HG02610 (cell line): ENCODE measurements at regions not wholly inside any gene's neighbourhood (a gene's known extent, or its start where the extent isn't known, plus 50 kb on each side); places are given as distances from the start of the nearest gene placed in this dataset.
"Not testable (repeated sequence)": the region's sequence is repeated elsewhere in the genome, so short reads cannot be mapped to it uniquely, and the experiment has no call there.

ENCODE experiments used
- ATAC-seq: cut with Tn5 transposase; IDR thresholded peaks from one replicate; pipeline ENCODE4 v1.9.1; 2021; ENCODE audit warnings: mild to moderate bottlenecking, moderate library complexity; ENCODE audit not compliant: unreplicated experiment

DNA sequence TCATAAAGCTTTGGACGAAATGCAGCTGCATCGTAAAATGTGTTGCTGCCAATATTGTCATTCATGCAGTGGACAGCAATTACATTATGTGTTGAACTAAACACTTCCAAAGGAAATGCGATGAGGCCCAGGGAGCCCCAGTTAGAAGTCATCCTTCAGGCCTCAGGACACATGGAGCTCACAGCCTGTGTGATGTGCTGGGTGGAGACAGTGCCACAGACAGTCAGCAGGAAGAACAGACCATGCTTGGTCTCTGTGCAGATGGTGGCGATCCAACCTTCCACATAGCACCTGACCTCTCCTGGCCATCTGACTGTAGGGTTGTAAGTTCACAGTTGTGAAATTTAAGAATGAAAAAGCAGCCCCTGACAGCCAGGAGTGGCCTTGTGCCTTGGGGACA is 118.3 kb upstream of the ALKAL2 start:
- ATAC-seq: no peak

DNA sequence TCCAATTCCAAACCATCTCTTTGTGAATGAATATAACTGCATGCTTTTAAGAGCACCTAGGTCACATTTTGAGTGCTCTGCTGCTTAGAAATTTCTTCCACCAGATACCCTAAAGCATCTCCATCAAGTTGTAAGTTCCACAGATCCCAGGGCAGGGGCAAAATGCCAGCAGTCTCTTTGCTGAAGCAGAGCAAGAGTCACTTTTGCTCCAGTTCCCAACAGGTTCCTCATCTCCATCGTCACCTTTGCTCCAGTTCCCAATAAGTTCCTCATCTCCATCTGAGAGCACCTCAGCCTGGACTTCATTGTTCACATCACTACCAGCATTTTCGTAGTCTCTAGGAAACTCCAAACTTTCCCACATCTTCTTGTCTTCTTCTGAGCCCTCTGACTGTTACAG is 116.7 kb upstream of the ALKAL2 start:
- no peak for ATAC-seq

DNA sequence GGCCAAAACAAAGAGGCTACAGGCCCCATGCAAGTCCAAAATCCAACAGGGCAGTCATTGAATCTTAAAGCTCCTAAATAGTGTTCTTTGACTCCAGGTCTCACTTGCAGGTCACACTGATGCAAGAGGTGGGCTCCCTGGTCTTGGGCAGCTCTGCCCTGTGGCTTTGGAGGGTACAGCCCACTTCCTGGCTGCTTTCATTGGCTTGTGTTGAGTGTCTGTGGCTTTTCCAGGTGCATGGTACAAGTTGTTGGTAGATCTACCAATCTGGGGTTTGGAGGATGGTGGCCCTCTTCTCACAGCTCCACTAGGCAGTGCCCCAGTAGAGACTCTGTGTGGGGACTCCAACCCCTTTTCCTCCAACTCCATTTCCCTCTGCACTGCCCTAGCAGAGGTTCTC is 115.8 kb upstream of the ALKAL2 start:
- no peak for ATAC-seq

DNA sequence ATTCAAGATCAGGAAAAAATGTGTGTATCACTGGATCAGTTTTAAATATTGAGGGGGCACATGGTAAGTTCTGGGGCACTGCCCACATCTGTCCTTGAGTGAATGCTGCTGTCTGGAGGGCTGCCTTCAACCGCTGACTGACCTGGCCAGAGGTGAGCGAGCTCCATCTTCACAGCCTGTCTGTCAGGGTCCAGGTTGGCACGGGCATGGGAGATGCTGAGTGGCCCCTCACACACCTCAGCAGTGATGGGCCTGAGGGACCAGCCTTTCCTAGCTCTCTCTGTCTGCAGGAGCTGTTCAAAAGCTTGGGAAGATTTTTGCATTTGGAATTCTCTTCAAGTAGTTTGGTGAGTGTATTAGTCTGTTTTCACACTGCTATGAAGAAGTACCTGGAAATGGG is 114.8 kb upstream of the ALKAL2 start:
- no peak for ATAC-seq

DNA sequence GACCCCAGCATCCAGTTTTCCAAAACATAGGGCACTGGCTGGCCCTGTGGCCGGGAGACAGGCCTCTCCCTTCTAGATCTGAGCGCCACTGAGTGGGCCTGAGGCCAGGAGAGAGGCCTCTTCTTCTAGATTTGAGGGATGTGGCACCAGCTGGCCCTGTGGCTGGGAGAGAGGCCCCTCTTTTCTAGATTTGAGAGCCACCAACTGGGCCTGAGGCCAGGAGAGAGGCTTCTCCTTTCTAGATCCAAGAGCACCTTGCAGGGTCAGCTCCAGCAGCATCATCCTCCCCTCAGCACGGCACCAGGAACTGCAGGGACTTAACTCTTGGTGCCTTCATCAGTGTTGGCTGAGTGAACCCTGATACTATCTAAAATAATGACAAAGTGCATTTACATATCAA is 114.3 kb upstream of the ALKAL2 start:
- ATAC-seq: no peak

DNA sequence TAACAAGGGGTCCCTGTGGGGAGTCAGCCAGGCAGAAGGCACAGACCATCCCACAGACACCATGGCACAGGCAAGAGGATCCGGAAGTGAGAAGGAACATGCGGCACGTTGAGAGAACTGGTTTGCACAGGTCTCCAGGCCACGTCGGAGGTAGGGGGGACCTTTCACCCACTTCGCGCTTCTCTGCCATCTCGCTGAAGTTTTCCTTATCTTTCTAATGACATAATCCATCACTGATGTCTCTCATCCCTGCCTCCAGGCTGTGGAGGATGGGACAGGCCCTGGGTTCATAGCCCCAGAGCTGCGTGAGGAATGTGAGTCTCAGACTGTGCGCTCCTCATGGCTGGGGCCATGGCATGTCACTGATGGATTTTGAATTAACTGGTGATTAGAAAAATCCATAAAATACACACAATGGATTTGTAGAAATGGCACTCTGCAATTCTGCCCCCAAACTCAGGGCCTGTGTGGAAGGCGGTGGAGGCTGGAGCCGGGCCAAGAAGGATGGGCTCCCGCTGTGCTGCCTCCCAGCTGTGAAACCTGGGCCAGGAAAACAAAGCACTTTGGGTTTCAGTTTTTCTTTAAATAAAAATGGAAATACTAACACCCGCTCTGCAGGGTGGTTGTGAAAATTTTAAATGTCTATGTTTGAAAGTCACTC is 113.3 kb upstream of the ALKAL2 start:
- no peak for ATAC-seq

DNA sequence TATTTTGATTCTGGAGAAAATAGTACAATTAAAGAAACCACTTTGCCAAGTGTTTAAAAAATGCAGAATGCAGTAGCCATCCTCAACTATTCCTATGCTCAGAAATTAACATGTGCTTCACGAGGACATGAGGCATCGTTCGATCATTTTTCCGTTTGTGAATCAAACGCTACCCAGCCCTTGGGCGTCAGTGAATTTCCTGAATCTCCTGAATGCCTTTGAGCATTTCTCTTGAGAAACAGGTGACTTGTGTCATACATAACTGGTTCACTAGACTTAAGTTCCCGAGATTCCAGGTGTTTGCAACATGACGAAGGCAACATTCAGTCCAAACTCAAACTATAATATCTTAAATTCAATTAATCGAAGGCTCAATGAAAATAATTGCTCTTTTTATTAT is 110.0 kb upstream of the ALKAL2 start:
- ATAC-seq: no peak

DNA sequence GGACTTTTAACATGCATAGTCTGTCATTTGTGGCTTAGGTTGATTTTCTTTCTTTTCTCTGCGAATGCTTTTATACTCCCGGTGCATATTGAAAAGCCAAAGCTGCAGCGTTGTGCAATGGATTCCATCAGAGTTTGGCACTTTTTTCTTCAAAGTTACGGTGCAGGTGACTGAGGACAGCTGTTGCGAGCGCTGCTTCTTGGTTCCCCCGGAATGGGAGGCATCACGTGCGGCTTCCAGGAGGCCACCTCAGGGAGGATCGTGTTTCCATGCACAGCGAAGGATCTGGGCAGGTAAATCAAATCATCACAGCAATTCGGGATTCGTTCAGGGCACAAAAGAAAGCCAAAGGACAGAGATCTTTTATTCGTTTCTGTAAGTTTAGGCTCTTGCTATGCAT is 109.6 kb upstream of the ALKAL2 start:
- no peak for ATAC-seq

DNA sequence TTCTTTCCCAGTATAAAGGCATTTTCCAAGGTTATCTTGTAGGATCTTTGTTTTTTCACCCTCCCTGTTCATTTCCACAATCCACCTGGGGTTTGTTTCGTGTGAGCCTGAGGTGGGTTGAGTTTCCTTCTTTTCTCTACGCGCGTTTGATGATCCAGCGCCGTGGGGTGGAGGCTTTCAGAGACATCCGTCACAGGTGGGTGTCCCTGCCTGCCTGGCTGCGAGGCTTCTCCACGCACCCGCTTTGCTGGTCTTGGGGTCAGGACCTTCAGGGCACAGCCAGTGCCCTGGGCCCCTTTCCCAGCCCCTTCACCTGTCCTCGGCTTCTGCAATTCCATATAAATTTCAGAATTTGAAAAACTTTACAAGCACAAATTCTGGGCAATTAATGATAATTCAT is 109.0 kb upstream of the ALKAL2 start:
- no peak for ATAC-seq

DNA sequence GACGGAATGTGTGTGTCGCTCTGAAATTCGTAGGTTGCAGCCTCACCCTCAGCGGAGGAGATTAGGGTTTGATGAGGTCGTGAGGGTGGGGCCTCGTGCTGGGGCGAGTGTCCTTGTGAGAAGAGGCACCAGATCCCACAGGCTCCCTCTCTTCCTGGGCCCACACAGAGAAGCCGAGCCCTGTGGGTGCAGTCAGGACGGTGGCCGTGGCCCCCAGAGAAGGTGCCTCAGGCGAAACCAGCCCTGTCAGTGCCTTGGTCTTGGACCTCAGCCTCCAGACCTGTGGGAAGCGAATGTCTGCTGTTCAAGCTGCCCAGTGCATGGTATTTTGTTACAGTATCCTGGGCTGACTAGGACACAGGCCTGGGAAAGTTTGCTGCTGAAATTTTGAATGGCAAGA is 108.0 kb upstream of the ALKAL2 start:
- ATAC-seq: no peak

DNA sequence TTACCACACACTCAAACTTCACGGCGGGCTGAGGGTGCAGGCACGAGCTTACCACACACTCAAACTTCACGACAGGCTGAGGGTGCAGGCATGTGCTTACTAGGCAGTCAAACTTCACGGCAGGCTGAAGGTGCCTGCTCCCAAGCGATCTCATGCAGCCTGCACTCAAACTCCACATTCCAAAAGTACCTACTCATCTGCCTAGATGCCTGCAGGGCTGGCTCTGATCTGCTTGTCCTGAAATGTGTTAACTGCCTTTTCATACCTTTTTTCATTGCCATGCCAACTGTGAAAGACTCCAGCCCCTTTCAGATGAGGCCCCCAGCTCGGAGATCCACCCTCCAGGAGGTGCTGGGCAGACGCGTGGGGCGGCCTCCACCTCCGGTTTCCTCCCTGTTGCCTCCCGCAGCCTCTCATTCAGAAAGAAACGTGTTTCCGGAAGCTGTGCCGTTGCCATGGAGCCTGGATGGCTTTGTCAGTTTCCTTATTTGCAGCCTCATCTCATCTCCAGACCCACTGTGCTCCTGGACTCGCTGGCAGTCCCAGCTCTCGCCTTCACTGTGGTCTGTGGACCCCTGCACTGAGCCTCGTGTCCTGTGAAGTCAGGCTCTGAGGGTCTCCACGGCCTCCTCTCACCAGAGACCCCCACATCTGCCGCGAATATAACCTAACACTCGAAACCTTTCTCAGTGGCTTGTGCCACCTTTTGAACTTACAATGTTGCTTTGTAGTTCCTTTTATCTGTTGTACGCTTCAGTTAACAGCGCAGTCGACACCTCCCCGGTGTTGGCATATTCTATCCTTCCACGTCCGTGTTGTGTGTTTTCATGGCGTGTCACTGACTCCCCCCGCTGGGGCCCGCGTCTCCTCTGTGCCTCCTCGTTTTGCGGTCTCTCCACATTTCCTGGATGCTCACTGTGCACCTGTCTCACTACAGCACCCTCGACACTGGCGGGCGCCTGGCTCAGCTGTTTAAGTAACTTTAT is 106.1 kb upstream of the ALKAL2 start:
- peak; percentile 89 for ATAC-seq

DNA sequence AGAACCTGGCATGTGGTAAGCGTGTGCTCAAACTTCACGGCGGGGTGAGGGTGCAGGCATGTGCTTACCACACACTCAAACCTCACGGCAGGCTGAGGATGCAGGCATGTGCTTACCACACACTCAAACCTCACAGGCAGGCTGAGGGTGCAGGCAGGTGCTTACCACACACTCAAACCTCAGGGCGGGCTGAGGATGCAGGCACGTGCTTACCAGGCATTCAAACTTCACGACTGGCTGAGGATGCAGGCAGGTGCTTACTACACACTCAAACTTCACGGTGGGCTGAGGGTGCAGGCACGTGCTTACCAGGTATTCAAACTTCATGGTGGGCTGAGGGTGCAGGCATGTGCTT is 105.0 kb upstream of the ALKAL2 start:
- ATAC-seq: no peak

DNA sequence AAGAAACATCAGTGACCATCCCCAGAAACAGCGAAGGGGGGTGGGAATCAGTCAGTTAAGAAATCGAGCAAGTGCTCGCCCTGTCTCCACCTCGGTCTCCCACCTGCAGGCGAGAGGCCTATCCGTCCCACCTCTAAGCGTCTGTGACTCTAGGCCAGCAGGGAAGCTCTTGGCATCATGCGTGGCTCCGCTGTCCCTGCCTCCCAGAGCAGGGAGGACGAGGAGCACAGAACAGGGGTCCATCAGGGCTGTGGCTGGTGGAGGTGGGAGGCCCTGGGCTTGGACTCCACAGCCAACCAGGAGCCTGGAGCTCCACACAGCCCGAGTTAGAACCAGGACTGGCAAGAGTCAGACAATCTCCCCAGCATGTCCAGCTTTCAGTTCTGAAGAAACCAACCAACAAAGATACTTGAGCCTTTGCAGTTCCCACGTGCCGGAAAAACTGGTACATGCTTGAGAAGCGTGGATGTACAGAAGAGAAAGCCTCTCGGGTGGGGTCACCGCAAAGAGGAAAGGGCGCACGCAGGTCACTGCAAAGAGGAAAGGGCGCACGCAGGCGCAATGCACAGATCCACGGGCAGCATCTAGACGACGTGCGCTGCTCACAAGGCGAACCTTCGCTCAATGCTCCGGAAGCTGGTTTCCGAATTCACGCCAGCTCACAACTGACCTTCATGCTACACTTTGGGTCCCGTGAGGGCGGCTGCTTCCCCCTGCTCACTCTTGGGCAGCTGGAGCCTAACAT is 104.5 kb upstream of the ALKAL2 start:
- ATAC-seq: no peak

DNA sequence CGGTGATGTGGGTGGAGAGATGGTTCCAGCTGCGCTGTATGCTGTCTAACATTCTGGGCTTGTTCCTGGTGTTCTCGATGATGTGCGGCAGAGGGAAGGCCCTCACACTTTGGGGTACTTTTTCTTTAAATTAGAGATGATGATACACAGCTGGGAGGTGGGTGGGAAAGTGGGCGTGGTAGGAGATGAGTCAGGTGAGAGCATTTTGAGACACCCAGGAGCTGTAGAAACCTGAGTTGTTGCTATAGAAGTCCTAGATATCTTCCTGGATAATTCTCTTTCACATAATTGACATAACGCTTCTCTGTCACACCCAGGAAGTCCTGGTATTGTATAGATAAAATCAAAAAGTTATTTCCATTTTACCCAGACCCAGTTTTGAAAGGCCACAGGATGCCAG is 103.8 kb upstream of the ALKAL2 start:
- no peak for ATAC-seq

DNA sequence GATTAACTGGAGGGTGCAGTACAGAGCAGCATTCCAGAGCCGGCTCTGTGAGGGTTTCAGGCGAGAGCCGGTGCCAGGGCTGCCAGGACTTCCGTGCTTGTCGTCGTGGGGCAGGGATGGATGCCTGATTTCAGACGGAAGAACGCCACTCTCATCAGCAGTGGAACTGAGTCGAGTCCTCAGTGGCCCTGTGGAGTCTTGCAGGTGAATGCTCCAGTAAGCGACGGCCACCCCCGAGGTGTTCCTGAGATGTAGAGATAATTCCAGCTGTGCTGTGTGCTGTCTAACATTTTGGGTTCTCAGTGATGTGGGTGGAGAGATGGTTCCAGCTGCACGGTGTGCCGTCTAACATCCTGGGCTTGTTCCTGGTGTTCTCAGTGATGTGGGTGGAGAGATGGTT is 103.1 kb upstream of the ALKAL2 start:
- no peak for ATAC-seq

DNA sequence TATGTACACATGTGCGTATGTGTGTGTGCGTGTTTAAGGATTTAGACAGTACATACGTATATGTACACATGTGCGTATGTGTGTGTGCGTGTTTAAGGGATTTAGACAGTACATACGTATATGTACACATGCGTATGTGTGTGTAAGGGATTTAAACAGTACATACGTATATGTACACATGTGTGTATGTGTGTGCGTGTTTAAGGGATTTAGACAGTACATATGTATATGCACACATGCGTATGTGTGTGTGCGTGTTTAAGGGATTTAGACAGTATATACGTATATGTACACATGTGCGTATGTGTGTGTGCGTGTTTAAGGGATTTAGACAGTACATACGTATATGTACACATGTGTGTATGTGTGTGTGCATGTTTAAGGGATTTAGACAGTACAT is 102.1 kb upstream of the ALKAL2 start:
- ATAC-seq: not testable (repeated sequence)

DNA sequence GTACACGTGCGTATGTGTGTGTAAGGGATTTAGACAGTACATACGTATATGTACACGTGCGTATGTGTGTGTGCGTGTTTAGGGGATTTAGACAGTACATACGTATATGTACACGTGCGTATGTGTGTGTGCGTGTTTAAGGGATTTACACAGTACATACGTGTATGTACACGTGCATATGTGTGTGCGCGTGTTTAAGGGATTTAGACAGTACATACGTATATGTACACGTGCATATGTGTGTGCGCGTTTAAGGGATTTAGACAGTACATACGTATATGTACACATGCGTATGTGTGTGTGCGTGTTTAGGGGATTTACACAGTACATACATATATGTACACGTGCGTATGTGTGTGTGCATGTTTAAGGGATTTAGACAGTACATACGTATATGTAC is 100.9 kb upstream of the ALKAL2 start:
- not testable (repeated sequence) for ATAC-seq

DNA sequence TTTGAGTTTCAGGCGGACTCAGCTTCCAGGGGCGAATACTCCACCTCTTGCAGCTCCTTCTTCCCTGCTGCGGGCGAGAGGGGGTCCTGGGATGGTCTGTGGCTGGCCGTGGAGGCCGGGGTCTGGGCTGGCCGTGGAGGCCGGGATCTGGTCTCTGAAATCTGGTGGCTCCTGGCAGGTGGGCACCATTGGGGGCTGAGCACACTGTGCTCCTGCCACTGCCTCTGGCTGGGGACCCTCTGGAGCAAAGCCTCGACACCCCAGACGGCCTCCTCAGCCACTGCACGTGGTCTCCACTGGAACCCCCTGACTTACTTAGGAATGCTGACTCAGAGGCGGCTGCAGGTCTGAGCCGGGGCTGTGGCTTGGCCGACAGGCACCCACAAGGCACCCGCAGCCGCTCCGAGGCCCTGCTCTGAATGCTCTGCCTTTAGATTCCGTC is 100.1 kb upstream of the ALKAL2 start:
- no peak for ATAC-seq

DNA sequence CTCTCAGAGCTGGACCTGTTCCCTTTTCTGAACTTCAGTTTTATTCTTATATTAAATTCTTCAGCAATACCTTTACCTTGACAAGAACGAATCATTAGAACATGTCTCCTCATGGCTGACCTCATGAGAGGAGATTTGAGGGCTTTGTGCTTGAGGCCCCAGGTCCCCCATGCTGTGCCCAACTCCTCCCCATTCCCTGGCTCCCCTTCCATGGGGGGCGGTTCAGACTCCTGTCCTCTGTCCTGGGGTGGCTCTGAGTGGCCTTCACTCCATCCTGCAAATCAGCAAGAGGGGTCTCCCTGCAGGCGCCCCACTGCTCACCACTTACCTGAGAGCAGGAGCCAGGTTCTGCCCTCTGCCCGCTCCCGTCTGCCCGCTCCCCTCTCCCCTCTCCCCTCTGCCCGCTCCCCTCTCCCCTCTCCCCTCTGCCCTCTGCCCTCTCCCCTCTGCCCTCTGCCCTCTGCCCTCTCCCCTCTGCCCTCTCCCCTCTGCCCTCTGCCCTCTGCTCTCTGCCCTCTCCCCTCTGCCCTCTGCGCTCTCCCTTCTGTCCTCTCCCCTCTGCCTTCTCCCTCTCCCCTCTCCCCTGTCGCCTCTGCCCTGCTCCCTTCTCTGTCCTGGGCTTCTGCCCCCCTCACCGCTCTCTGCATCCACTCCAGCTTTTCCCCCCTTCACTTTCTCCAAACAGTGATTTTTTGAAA is 98.7 kb upstream of the ALKAL2 start:
- ATAC-seq: no peak

DNA sequence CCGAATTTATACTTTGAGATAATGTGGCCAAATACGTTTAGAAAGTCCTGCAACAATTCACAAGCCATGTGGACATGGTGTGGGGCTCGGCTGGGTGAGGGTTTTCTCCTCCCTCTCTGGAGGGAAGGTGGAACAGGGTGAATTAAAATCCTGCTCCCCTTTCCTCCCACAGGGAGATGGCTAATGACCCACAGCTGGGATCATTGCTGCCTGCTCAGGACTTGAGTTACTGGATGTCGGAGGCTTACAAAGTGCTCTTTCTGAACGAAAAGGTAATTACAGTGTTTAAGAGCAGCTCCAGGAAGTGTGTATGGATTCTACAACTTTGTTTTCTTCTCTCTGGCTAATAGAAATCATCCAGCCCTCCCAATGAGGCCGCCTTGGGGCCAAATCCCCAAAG is 97.9 kb upstream of the ALKAL2 start:
- ATAC-seq: no peak

DNA sequence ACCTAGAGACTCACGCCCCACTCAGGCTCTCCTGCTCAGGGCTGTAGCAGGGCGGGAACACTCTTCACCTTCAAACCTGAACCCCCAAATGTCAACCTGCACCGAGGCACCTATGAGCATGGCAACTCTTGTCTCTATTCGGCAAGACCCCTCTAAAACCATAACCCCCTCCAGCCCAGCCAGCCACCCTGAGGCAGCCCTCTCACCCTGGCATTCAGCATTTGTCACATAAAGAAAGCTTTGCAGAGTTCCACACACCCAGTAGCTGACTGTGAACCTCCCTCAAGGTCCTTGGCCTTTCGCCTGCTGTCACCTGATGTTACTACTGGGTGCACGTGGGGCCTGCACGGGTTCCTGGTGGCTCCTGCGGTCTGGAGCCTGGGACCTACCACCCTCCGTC is 97.2 kb upstream of the ALKAL2 start:
- no peak for ATAC-seq
